ENCODE measurements at regions not wholly inside any gene's neighbourhood (a gene's known extent, or its start where the extent isn't known, plus 50 kb on each side); places are given as distances from the start of the nearest gene placed in this dataset.

DNA sequence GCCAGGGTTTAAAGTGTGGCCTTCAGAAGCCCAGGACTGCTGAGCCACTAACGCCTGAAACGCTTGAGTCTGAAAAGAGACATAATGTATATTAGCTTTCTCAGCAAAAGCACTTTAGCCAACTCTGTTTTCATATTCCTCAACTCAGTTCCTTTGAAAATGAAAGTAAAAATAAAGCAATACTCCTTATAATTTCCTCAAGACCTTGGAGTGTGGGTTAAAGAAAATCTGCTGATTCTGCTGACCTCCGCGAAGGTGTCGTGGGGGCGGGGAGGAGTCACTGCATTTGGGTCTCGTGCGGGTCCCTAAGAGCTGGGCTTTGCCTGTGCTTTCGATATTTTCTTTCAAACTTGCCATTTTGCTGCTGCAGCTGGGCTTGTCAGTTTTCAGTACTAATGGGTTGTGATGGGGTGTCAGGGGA lies 142.2 kb upstream of the ARID1B start:
- no peak for TF ChIP-seq POLR2A (IDR thresholded peaks at IDR 0.05; ENCODE audit: low read length)
- TF ChIP-seq GATA1 (IDR thresholded peaks at IDR 0.05; ENCODE audit: low read depth, low read length) = no peak
